ENCODE measurements at regions not wholly inside any gene's neighbourhood (a gene's known extent, or its start where the extent isn't known, plus 50 kb on each side); places are given as distances from the start of the nearest gene placed in this dataset.
A peak's percentile ranks its signal among the peaks of the same experiment; 100 is the strongest.

GRCh38 chrX:40479777-40480318, 100.9 kb upstream of the ATP6AP2 start:
- DNase-seq (no peak), FAIRE-seq (no peak)
- Histone ChIP-seq H3K36me3 (ENCODE audit: control insufficient read depth in 3 of 3, insufficient read depth in 2 of 3, low read depth in 1 of 3, low read length in 3 of 3) (no peaks in the 10 kb centered on the region), H3K4me3 (ENCODE audit: low read depth in 1 of 3, low read length in 3 of 3) (no peak overlapping the region), H3K27ac (ENCODE audit: low read depth in 1 of 3, low read length in 2 of 3) (no peak overlapping the region), H3K27me3 (ENCODE audit: control insufficient read depth in 3 of 3, insufficient read depth in 3 of 3, low read length in 3 of 3) (peaks cover 0 to 3% (median 0%) of the 10 kb centered on the region in 3 donors), H3K9me3 (ENCODE audit: control insufficient read depth in 2 of 2, insufficient read depth in 1 of 2, low read depth in 1 of 2, low read length in 1 of 2) (peaks cover 0 to 3% of the 10 kb centered on the region in 2 donors), H3K4me1 (ENCODE audit: control insufficient read depth in 3 of 3, insufficient read depth in 2 of 3, low read depth in 1 of 3, low read length in 2 of 3) (peaks cover 0 to 12% (median 0%) of the 10 kb centered on the region in 3 donors)
- WGBS, 3 donors, result 82 to 93% (median 85%) methylated on average over 7 of the region's 7 CpGs

- WGBS, 3 donors, result 87 to 93% (median 91%) methylated on average over 2 of the region's 2 CpGs
These were observed 102.2 kb upstream of the ATP6AP2 start for GRCh38 chrX:40478474-40479065.

GRCh38 chrX:40476958-40477357, 103.8 kb upstream of the ATP6AP2 start:
- Histone ChIP-seq H3K9me3 (ENCODE audit: control insufficient read depth in 2 of 2, insufficient read depth in 1 of 2, low read depth in 1 of 2, low read length in 1 of 2) (peaks cover 0 to 3% of the 10 kb centered on the region in 2 donors), H3K27me3 (ENCODE audit: control insufficient read depth in 3 of 3, insufficient read depth in 3 of 3, low read length in 3 of 3) (peaks cover 0 to 7% (median 0%) of the 10 kb centered on the region in 3 donors), H3K4me3 (ENCODE audit: low read depth in 1 of 3, low read length in 3 of 3) (no peak overlapping the region), H3K27ac (ENCODE audit: low read depth in 1 of 3, low read length in 2 of 3) (no peak overlapping the region), H3K36me3 (ENCODE audit: control insufficient read depth in 3 of 3, insufficient read depth in 2 of 3, low read depth in 1 of 3, low read length in 3 of 3) (no peaks in the 10 kb centered on the region), H3K4me1 (ENCODE audit: control insufficient read depth in 3 of 3, insufficient read depth in 2 of 3, low read depth in 1 of 3, low read length in 2 of 3) (peaks cover 0 to 27% (median 0%) of the 10 kb centered on the region in 3 donors)
- DNase-seq (no peak), FAIRE-seq (no peak)
- 69 to 80% (median 74%) methylated on average over 7 of the region's 7 CpGs for WGBS, 3 donors

More at GRCh38 chrX:40478474-40479065, 102.2 kb upstream of the ATP6AP2 start:
- Histone ChIP-seq H3K4me3 (ENCODE audit: low read depth in 1 of 3, low read length in 3 of 3) (no peak overlapping the region), H3K9me3 (ENCODE audit: control insufficient read depth in 2 of 2, insufficient read depth in 1 of 2, low read depth in 1 of 2, low read length in 1 of 2) (peaks cover 0 to 3% of the 10 kb centered on the region in 2 donors), H3K4me1 (ENCODE audit: control insufficient read depth in 3 of 3, insufficient read depth in 2 of 3, low read depth in 1 of 3, low read length in 2 of 3) (peaks cover 0 to 17% (median 0%) of the 10 kb centered on the region in 3 donors), H3K36me3 (ENCODE audit: control insufficient read depth in 3 of 3, insufficient read depth in 2 of 3, low read depth in 1 of 3, low read length in 3 of 3) (no peaks in the 10 kb centered on the region), H3K27ac (ENCODE audit: low read depth in 1 of 3, low read length in 2 of 3) (no peak overlapping the region), H3K27me3 (ENCODE audit: control insufficient read depth in 3 of 3, insufficient read depth in 3 of 3, low read length in 3 of 3) (peaks cover 0 to 7% (median 0%) of the 10 kb centered on the region in 3 donors)
- no peak for FAIRE-seq
- no peak for DNase-seq

- Histone ChIP-seq H3K36me3 (ENCODE audit: control insufficient read depth in 3 of 3, insufficient read depth in 2 of 3, low read depth in 1 of 3, low read length in 3 of 3) (no peaks in the 10 kb centered on the region), H3K4me3 (ENCODE audit: low read depth in 1 of 3, low read length in 3 of 3) (no peak overlapping the region), H3K4me1 (ENCODE audit: control insufficient read depth in 3 of 3, insufficient read depth in 2 of 3, low read depth in 1 of 3, low read length in 2 of 3) (peaks cover 0 to 32% (median 0%) of the 10 kb centered on the region in 3 donors), H3K27me3 (ENCODE audit: control insufficient read depth in 3 of 3, insufficient read depth in 3 of 3, low read length in 3 of 3) (peaks cover 0 to 4% (median 0%) of the 10 kb centered on the region in 3 donors), H3K9me3 (ENCODE audit: control insufficient read depth in 2 of 2, insufficient read depth in 1 of 2, low read depth in 1 of 2, low read length in 1 of 2) (peaks cover 0 to under 1% of the 10 kb centered on the region in 2 donors), H3K27ac (ENCODE audit: low read depth in 1 of 3, low read length in 2 of 3) (peak overlapping the region in 1 of 3 donors; percentile 73)
- DNase-seq, result no peak
- no peak for FAIRE-seq
- WGBS, 3 donors, result 39 to 72% (median 49%) methylated on average over 6 to 9 of the region's 9 CpGs
These were observed 106.1 kb upstream of the ATP6AP2 start for GRCh38 chrX:40474645-40475044.

GRCh38 chrX:40474205-40474626, 106.6 kb upstream of the ATP6AP2 start:
- DNase-seq, result peak; percentile 1 to 83
- H3K4me1 ChIP-seq (ENCODE audit: control insufficient read depth in 3 of 3, insufficient read depth in 2 of 3, low read depth in 1 of 3, low read length in 2 of 3), result peaks cover 0 to 32% (median 0%) of the 10 kb centered on the region in 3 donors
- H3K27me3 ChIP-seq (ENCODE audit: control insufficient read depth in 3 of 3, insufficient read depth in 3 of 3, low read length in 3 of 3), result peaks cover 0 to 4% (median 0%) of the 10 kb centered on the region in 3 donors
- H3K27ac ChIP-seq (ENCODE audit: low read depth in 1 of 3, low read length in 2 of 3), result peak overlapping the region in 1 of 3 donors; percentile 73
- no peaks in the 10 kb centered on the region for H3K9me3 ChIP-seq (ENCODE audit: control insufficient read depth in 2 of 2, insufficient read depth in 1 of 2, low read depth in 1 of 2, low read length in 1 of 2)
- H3K4me3 ChIP-seq (ENCODE audit: low read depth in 1 of 3, low read length in 3 of 3), result no peak overlapping the region
- no peak for FAIRE-seq
- no peaks in the 10 kb centered on the region for H3K36me3 ChIP-seq (ENCODE audit: control insufficient read depth in 3 of 3, insufficient read depth in 2 of 3, low read depth in 1 of 3, low read length in 3 of 3)
- WGBS, 3 donors, result 9 to 25% (median 16%) methylated on average over 5 to 14 of the region's 14 CpGs

- H3K27ac ChIP-seq (ENCODE audit: low read depth in 1 of 3, low read length in 2 of 3), result peak overlapping the region in 1 of 3 donors; percentile 73
- DNase-seq (no peak), FAIRE-seq (no peak)
- H3K4me1 ChIP-seq (ENCODE audit: control insufficient read depth in 3 of 3, insufficient read depth in 2 of 3, low read depth in 1 of 3, low read length in 2 of 3), result peaks cover 0 to 32% (median 0%) of the 10 kb centered on the region in 3 donors
- no peak overlapping the region for H3K4me3 ChIP-seq (ENCODE audit: low read depth in 1 of 3, low read length in 3 of 3)
- no peaks in the 10 kb centered on the region for H3K9me3 ChIP-seq (ENCODE audit: control insufficient read depth in 2 of 2, insufficient read depth in 1 of 2, low read depth in 1 of 2, low read length in 1 of 2)
- H3K36me3 ChIP-seq (ENCODE audit: control insufficient read depth in 3 of 3, insufficient read depth in 2 of 3, low read depth in 1 of 3, low read length in 3 of 3), result no peaks in the 10 kb centered on the region
- H3K27me3 ChIP-seq (ENCODE audit: control insufficient read depth in 3 of 3, insufficient read depth in 3 of 3, low read length in 3 of 3), result peaks cover 0 to 4% (median 0%) of the 10 kb centered on the region in 3 donors
- WGBS, 3 donors, result 78 to 89% (median 79%) methylated on average over 8 of the region's 8 CpGs
These were observed 107.1 kb upstream of the ATP6AP2 start for GRCh38 chrX:40473460-40474204.

- FAIRE-seq, result no peak
- H3K27ac ChIP-seq (ENCODE audit: low read depth in 1 of 3, low read length in 2 of 3), result peak overlapping the region in 2 of 3 donors; percentile 52 to 67
- WGBS, 3 donors, result 11 to 35% (median 15%) methylated on average over 11 to 16 of the region's 16 CpGs
These were observed 108.7 kb upstream of the ATP6AP2 start for GRCh38 chrX:40471965-40472648.

More at GRCh38 chrX:40471965-40472648, 108.7 kb upstream of the ATP6AP2 start:
- Histone ChIP-seq H3K36me3 (ENCODE audit: control insufficient read depth in 3 of 3, insufficient read depth in 2 of 3, low read depth in 1 of 3, low read length in 3 of 3) (no peaks in the 10 kb centered on the region), H3K27me3 (ENCODE audit: control insufficient read depth in 3 of 3, insufficient read depth in 3 of 3, low read length in 3 of 3) (peaks cover 0 to 4% (median 0%) of the 10 kb centered on the region in 3 donors), H3K9me3 (ENCODE audit: control insufficient read depth in 2 of 2, insufficient read depth in 1 of 2, low read depth in 1 of 2, low read length in 1 of 2) (no peaks in the 10 kb centered on the region), H3K4me3 (ENCODE audit: low read depth in 1 of 3, low read length in 3 of 3) (peak overlapping the region in 1 of 3 donors; percentile 8), H3K4me1 (ENCODE audit: control insufficient read depth in 3 of 3, insufficient read depth in 2 of 3, low read depth in 1 of 3, low read length in 2 of 3) (peaks cover 0 to 39% (median 0%) of the 10 kb centered on the region in 3 donors)
- peak; percentile 35 to 78 for DNase-seq
